Choroid plexus epithelial cell (primary cell): ENCODE measurements at regions not wholly inside any gene's neighbourhood (a gene's known extent, or its start where the extent isn't known, plus 50 kb on each side); places are given as distances from the start of the nearest gene placed in this dataset.

Experiments
- DNase-seq: peaks from one replicate; pipeline ENCODE4 v3.0.0-alpha.2; 2010; ENCODE audit warnings: low read depth
- H3K4me3 ChIP-seq: 2 replicates; pipeline ENCODE4 v1.5.1; 2011; ENCODE audit warnings: low read depth, mild to moderate bottlenecking, control low read depth, low read length, moderate library complexity
- TF ChIP-seq, protein P1 (sequence below): conservative IDR thresholded peaks from 2 replicates; pipeline ENCODE4 v1.5.1; 2011; ENCODE audit warnings: low read depth, mild to moderate bottlenecking, control low read depth, inconsistent platforms, low read length, moderate library complexity

DNA sequence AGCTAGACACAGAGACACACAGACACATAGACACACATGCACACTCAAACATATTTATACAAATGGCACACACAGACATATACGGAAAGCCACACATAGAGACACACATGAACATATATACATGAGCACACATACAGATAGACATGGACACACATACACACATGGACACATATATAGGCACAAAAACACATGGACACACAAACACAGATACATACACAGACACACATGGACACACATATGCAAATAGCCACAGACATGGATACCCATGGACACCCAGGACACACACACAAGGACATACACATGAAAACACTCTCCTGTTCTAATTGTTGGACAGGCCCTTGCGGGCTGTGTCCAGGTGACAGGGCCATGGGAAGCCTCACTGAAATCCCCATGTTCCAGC, 160.1 kb downstream of the IRS1 start:
- no peak for DNase-seq
- no peak overlapping the region for H3K4me3 ChIP-seq
- TF ChIP-seq, protein P1, sequence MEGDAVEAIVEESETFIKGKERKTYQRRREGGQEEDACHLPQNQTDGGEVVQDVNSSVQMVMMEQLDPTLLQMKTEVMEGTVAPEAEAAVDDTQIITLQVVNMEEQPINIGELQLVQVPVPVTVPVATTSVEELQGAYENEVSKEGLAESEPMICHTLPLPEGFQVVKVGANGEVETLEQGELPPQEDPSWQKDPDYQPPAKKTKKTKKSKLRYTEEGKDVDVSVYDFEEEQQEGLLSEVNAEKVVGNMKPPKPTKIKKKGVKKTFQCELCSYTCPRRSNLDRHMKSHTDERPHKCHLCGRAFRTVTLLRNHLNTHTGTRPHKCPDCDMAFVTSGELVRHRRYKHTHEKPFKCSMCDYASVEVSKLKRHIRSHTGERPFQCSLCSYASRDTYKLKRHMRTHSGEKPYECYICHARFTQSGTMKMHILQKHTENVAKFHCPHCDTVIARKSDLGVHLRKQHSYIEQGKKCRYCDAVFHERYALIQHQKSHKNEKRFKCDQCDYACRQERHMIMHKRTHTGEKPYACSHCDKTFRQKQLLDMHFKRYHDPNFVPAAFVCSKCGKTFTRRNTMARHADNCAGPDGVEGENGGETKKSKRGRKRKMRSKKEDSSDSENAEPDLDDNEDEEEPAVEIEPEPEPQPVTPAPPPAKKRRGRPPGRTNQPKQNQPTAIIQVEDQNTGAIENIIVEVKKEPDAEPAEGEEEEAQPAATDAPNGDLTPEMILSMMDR: no peak

DNA sequence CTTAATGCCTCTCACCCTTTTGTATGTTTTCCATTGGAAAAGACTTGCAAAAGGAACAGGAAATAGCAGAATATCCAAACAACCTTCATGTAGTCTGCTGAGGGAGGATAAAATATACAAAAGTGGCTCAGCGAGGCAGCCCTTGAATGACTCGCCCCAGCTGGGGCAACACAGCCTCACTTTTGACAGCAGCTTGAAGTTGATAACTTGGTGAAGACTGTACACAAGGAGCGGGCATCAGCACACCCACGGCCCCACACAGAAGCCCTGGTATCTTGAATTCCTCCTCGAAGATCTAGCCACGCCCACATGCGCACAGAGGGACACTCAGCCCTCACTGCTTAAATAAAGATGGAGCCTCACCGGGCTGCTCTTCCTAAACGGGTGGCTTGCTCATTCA, 161.0 kb downstream of the IRS1 start:
- no peak overlapping the region for H3K4me3 ChIP-seq
- peak; percentile 24 for DNase-seq

DNA sequence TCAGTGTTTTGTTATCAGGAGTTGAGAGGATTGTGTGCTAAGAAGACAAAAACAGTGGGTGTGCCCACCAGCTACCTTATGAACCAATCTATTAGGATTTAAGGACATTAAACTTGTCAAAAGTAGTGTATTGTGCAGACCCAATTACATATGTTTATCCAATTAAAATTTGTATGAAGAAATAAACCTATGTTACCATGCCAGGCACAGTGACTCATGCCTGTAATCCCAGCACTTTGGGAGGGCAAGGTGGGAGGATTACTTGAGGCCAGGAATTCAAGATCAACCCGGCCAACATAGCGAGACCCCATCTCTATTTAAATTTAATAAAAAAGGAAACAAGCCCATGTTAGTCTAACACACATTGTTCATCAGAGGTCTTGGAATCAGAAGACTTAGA, 162.2 kb downstream of the IRS1 start:
- no peak for DNase-seq
- H3K4me3 ChIP-seq: no peak overlapping the region
- TF ChIP-seq, protein P1: no peak

More for the DNA sequence above, 161.0 kb downstream of the IRS1 start:
- TF ChIP-seq, protein P1: no peak

DNA sequence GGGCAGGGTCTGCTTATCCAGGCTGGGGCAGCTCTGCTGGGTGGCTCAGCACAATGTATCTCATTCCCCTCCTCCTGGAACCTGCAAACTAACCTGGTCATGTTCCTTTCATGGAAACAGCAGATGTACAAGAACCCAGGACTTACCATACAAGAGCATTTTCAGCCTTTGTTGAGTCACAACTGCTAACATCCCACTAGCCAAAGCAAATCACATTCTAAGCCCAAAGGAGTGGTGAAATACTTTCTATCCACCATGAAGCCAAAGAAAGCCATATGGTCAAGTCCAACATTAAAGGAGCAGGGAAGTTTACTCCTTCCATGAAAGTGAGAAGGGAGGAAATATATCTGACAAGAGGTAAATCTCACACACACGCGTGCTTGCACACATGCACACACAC, 163.0 kb downstream of the IRS1 start:
- H3K4me3 ChIP-seq: no peak overlapping the region
- TF ChIP-seq, protein P1: no peak
- no peak for DNase-seq

DNA sequence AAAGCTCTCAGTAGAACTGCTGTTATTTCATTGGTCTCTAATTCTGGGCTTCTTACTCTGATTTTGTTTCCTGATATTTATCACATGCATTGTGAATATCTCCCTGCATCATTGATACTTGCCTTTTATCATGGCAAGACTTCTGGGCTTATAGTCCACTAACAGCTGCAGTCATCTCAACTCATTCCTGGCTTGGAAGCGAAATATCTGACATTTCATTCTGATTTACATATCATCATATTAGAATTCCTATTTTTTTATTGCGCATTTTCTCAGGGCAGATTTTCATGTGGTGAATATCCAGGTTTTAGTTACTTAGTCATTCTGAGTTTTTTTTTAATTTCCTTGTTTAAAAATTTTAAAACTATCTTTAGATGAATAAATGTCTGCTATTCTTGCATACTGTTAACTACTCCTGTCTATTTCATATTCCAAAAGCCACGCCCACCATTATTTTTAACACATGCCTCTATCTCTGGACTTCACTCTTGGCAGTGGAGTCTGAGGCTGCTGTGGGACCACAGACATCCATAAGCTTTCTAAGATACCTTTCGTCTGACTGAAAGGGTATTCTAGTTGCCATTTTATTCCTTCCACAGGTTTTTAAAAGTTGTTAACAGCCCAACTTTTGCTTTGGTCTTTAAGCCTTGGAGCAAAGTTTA, 164.5 kb downstream of the IRS1 start:
- DNase-seq: no peak
- H3K4me3 ChIP-seq: no peak overlapping the region
- TF ChIP-seq, protein P1: no peak

DNA sequence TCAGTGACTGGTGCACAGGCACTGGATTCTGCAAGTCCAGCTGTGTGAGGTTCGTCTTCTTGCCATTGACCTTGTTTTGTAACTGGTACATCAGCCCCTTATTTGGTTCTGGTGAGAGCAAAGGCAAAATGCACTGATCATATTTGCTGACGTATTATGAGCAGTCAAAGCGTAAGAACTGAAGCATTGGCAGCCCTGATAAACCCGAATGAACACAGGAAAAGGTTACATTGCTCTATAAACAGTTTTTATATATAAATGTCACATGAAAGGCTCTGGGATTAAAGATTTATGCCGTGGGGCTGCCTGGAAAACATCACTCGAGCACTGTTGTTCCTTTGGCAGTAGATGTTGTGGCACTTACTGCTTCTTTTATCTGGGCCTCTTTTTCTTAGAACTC, 167.9 kb downstream of the IRS1 start:
- DNase-seq: peak; percentile 12

DNA sequence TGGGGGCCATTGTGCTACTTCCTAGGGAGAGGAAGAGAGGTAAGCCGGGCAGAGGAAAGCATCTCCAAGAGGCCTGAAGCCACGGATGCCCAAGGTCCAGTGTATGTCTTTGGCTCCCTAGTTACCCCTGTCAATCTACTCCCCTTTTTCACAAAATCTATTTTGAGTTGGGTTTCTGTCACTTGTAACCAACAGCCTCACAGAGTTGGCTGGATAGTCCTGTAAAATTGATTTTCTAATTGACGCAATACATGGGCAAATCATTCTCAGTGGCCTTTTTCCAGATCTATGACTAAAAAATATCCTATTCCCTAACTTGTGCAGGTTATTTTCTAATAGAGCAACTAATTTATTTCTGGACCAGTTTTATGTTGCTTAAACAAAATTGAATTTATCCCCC, 168.4 kb downstream of the IRS1 start:
- TF ChIP-seq, protein P1: no peak
- no peak overlapping the region for H3K4me3 ChIP-seq
- DNase-seq: no peak

More for the DNA sequence above, 167.9 kb downstream of the IRS1 start:
- no peak overlapping the region for H3K4me3 ChIP-seq
- TF ChIP-seq, protein P1: no peak
